Fibroblast of villous mesenchyme (primary cell): ENCODE measurements at regions not wholly inside any gene's neighbourhood (a gene's known extent, or its start where the extent isn't known, plus 50 kb on each side); places are given as distances from the start of the nearest gene placed in this dataset.
A peak's percentile ranks its signal among the peaks of the same experiment; 100 is the strongest.
"Not testable (repeated sequence)": the region's sequence is repeated elsewhere in the genome, so short reads cannot be mapped to it uniquely, and the experiment has no call there.

ENCODE experiments used
- DNase-seq: peaks from one replicate; pipeline ENCODE4 v3.0.0-alpha.2; 2010; ENCODE audit warnings: low read depth
- H3K4me3 ChIP-seq: 2 replicates; pipeline ENCODE4 v1.5.1; 2011; ENCODE audit warnings: low read depth, mild to moderate bottlenecking, low read length
- TF ChIP-seq, protein P1 (sequence below): IDR thresholded peaks from 2 replicates; pipeline ENCODE4 v1.5.1; 2012; ENCODE audit warnings: low read depth, mild to moderate bottlenecking, low read length; ENCODE audit not compliant: insufficient read depth

DNA sequence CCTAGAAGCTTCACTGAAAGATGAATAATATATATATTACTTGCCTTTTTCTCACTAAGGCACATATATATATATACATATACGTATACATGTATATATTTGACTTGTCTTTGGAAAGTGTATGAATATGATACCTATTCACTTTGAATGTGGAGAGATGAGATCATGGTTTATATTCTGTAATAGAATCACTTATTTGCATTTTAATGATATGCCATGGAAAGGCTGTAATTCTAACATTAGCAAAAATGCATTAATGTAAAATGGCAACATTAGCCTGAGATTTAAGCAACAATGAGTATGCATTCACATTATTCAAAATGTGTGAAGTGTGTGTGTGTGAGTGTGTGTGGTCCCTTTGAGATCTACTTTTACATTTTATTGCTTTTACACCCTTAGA lies 54.5 kb upstream of the PRKD1 start:
- H3K4me3 ChIP-seq: no peak overlapping the region
- DNase-seq: no peak
- TF ChIP-seq, protein P1, sequence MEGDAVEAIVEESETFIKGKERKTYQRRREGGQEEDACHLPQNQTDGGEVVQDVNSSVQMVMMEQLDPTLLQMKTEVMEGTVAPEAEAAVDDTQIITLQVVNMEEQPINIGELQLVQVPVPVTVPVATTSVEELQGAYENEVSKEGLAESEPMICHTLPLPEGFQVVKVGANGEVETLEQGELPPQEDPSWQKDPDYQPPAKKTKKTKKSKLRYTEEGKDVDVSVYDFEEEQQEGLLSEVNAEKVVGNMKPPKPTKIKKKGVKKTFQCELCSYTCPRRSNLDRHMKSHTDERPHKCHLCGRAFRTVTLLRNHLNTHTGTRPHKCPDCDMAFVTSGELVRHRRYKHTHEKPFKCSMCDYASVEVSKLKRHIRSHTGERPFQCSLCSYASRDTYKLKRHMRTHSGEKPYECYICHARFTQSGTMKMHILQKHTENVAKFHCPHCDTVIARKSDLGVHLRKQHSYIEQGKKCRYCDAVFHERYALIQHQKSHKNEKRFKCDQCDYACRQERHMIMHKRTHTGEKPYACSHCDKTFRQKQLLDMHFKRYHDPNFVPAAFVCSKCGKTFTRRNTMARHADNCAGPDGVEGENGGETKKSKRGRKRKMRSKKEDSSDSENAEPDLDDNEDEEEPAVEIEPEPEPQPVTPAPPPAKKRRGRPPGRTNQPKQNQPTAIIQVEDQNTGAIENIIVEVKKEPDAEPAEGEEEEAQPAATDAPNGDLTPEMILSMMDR: no peak

DNA sequence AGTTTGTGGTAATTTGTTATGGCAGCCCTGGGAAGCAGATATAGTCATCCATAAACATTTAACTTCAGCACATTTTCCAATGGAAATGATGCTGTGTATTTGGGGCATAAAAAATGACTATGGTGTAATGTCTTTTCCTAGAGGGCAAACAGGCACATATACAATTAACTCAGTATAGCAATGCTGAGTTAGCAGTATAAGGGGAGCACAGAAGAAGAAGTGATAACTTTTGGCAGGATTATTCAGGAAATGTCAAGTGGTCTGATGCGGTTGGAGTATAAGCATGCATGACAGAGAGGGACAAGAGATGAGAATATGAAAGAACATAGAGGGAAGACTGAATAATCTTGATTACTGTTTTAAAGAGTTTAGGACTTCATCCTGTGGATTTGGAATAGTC lies 55.3 kb upstream of the PRKD1 start:
- no peak overlapping the region for H3K4me3 ChIP-seq
- TF ChIP-seq, protein P1: no peak
- no peak for DNase-seq

DNA sequence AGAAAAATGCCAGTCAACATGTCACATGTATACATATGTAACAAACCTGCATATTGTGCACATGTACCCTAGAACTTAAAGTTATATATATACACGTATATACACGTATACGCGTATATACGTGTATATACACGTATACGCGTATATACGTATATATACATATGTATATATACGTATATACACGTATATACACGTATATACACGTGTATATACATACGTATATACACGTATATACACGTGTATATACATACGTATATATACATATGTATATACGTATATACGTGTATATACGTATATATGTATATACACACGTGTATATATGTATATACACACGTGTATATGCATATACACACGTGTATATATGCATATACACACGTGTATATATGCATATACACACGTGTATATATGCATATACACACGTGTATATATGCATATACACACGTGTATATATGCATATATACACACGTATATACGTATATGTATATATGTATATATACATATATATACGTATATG lies 62.8 kb upstream of the PRKD1 start:
- H3K4me3 ChIP-seq, DNase-seq: not testable (repeated sequence)

DNA sequence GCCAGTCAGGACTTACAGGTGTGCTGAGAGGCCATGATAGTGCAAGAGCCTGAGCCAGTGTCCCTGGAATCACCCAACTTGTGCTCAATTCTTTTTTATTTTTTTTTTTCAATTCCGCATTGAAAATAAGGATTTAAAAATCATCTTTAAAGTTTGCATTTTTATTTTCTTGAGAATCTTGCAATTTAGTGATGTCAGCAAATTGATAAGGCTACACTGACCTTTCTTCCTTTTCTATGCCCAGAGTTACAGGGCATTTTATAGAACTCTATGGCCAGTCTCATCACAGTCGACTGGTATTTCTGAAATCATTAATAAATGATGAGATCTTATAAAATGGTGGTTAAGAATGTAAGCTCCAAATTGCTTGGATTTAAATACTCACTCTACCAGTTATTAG lies 63.3 kb upstream of the PRKD1 start:
- H3K4me3 ChIP-seq: no peak overlapping the region
- no peak for DNase-seq
- TF ChIP-seq, protein P1: no peak

DNA sequence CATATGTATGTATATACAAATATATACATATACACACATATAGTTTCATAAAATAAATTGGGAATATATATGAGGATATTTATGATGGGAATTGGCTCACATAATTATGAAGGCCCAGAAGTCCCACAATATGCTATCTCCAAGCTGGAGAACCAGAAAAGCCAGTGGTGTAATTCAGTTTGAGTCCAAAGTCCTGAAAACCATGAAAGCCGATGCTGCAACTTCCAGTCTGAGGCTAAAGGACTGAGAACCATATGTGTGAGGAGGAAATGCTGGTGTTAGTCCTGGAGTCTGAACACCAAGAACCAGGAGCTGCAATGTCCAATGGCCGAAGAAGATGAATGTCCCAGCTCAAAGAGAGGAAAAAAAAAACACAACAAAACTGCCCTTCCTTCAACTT lies 65.5 kb upstream of the PRKD1 start:
- TF ChIP-seq, protein P1: no peak
- no peak overlapping the region for H3K4me3 ChIP-seq
- DNase-seq: no peak

DNA sequence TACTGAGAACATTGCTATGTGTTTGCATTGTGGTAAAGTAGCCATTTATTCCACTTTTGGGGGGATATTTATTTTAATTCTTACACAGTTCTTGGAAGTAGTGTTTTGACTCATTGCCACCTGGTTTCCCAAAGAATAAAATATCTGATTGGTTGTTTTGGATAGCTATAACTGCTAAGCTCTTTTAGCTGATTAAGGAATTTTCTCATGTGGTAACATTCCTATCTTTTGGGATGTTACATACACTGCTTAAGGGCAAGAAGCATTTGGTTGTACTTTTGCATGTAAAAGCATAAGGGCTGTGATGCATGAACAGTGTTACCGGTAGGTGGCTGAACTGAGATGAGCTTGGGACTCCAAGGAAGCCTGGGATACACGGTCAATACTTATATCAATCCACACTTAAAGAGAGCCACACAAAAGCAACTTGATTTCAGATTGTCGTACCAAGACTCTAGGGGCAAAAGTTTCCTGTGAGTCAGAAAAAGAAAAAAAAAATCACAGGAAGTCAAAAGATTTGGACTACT lies 71.4 kb upstream of the PRKD1 start:
- TF ChIP-seq, protein P1: peak; percentile 23
- DNase-seq: no peak
- no peak overlapping the region for H3K4me3 ChIP-seq

DNA sequence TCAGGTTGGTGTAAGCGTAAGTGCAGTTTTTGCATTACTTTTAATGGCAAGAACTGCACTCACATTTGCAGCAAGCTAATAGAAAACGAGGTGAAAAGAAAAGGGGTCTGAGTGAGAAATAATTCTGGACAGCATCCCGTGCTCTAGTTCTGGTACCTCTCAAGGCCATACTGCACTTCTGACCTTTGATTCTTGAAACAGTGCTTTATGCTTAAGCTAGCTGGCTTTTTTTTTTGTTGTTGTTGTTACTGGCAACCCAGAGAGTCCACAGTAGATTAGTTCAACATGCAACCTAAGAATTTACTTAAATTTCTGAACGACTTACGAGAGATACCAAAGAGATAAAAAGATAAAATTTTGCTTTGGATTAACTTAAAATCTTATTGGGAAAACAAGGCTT lies 75.2 kb upstream of the PRKD1 start:
- TF ChIP-seq, protein P1: no peak
- DNase-seq: no peak
- H3K4me3 ChIP-seq: no peak overlapping the region
